DOHH2 (cell line): ENCODE measurements at regions not wholly inside any gene's neighbourhood (a gene's known extent, or its start where the extent isn't known, plus 50 kb on each side); places are given as distances from the start of the nearest gene placed in this dataset.

Experiments
- CTCF ChIP-seq: fragments of 200-600 bp; sonication (generic); IDR thresholded peaks from one replicate; pipeline ENCODE4 v1.5.1; 2014; ENCODE audit warnings: antibody characterized with exemption, mild to moderate bottlenecking, low read depth, low read length; ENCODE audit not compliant: poor library complexity, severe bottlenecking
- EZH2phosphoT487 ChIP-seq: fragments of 200-600 bp; sonication (generic); IDR thresholded peaks from 2 replicates; pipeline ENCODE4 v1.6.1; 2017; ENCODE audit warnings: borderline replicate concordance, mild to moderate bottlenecking, antibody characterized with exemption, low read length, moderate library complexity, mixed read lengths

GRCh38 chr9:106038266-106039001 is 344.1 kb downstream of the TMEM38B start:
- TF ChIP-seq CTCF (no peak), EZH2phosphoT487 (no peak)
